Stimulated activated CD8-positive, alpha-beta memory T cell treated with anti-CD3 and anti-CD28 coated beads, Interleukin-12 subunit alpha, Interleukin-12 subunit beta, amount 100 ng/mL, for 24 hours (primary cell): ENCODE measurements at regions not wholly inside any gene's neighbourhood (a gene's known extent, or its start where the extent isn't known, plus 50 kb on each side); places are given as distances from the start of the nearest gene placed in this dataset.

Experiments used
- DNase-seq: peaks from one replicate; pipeline ENCODE4 v3.0.0-alpha.2; 2020; ENCODE audit errors: extremely low read depth

DNA sequence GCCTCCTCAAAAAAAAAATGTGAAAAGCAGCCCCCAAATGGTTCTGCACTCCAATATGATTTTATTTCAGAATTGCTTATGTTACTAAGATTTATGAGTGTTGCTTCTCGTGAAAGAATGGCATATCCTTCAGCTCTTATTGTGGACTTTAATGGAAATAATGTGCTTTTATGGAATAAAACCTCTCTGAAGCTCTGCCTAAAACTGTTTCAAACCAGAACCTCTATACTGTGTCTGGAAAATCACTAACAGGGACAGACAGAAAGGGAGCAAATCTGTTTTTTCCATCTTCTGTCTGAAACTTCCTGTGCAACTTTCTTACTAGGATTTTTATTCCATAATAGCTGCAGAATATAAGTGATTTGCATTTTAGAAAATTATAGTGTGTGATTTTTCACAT is 493.1 kb downstream of the ANKRD50 start:
- DNase-seq, result no peak

DNA sequence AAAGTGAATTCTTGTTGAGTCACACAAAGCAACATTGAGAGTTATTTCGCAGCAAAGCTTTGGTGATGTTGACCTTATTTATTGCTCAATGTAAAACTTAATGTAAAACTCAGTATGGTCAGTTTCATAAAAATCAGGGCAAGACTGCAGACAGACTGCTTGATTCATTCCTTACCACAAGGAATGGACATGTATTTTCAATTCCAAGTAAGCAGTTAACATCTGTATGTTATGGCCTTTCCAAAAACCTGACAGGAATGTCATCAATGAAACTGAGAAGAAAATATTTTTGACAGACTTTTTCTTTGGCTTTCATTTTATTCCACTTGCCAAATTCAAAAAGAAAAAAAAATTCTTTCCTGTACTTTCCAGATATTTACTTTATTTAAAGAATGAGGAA is 488.3 kb downstream of the ANKRD50 start:
- no peak for DNase-seq

DNA sequence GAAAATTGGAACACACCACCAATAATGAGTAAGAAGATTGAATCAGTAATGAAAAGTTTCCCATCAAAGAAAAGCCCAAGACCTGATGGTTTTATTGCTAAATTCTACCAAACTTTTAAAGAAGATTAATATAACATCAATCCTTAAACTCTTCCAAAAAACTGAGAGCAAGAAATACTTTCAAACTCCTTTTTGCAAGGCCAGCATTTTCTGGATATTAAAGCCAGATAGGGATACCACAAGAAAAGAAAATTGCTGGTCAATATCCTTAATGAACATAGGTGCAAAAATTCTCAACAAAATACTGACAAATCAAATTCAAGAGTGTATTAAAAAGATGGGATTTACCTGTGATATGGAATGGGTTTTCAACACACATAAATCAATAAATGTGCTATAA is 484.6 kb downstream of the ANKRD50 start:
- DNase-seq, result no peak

DNA sequence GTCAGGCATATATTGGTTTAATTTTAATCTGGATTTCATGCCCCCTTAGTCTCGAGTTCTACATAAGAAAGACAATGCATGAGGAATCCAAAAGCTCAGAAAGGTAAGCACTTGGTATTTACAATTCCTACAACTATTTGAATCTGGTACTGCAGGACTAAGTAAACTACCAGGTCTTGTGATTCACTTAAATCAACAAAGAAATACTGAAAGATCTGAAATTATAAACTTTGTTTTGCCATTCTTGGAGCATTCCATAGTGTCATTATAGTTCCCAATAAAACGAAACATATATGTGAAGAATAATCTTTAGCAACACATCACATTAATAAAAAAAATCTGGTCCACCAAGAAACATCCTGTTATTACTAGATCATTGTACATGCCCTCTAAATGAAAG is 482.3 kb downstream of the ANKRD50 start:
- DNase-seq, result no peak

DNA sequence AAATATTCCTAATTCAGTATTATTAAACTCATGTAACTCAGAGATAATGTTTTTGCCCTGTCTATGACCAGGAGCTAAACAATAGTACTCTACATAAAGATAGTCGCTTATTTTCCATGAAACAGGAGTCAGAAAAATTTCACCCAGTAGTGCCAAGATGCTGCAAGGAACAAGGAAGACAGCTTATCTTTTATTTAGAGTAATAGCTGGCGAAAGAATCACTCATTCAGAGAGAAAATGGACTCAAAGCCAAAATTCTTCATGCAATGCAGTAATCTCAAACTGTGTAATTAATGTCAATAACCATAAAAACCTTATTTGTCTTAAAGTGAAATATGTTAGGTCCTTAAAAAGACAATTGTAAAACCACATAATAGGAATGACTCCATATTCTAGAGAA is 477.8 kb downstream of the ANKRD50 start:
- DNase-seq, result no peak

DNA sequence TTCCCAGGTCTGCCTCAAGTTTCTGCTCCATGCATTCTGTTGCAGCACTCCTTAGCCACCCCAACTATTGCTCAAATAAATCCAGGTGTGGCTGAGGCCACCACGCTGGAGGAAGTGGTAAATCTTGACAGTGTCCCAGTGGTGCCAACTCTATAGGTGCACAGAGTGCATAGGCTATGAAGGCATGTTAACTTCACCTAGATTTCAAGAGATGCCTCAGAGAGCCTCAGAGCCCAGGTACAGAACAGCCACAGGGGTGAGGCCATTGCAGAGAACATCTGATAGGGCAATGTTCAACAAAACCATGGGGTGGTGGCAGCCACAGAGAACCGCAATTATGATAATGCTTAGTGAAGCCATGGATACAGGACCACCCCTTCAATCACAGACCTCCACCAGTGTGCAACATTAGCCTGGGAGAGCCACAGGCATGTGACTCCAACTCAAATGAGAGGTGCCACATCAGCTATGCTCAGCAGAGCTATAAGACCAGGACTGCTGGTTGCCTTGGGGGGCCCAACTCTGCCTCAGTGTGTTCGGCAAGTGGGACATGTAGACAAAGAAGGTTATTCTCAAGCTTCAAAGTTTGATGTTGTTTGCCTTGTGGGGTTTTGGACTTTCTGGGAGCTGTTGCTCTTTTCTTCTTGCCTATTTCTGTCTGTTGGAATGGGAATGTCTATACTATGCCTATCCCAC is 468.7 kb downstream of the ANKRD50 start:
- no peak for DNase-seq

DNA sequence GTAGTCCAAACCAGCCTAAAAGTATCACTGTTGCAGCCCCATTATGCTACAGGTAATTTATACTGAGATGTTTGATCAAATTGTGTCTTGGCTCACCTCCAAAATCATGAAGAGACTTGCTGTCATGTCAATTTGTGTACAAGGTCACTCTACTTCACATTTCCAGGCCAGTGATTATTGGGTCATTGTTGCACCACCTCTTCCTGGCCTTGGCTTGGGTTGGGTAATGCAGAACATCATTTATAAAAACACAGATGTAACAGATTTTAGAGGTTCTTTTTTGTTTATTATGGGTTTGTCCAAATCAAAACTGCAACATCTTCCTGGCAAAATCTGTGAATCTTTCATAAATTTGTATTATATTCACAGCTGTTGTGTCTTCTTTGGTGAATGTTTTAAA is 459.5 kb downstream of the ANKRD50 start:
- no peak for DNase-seq

DNA sequence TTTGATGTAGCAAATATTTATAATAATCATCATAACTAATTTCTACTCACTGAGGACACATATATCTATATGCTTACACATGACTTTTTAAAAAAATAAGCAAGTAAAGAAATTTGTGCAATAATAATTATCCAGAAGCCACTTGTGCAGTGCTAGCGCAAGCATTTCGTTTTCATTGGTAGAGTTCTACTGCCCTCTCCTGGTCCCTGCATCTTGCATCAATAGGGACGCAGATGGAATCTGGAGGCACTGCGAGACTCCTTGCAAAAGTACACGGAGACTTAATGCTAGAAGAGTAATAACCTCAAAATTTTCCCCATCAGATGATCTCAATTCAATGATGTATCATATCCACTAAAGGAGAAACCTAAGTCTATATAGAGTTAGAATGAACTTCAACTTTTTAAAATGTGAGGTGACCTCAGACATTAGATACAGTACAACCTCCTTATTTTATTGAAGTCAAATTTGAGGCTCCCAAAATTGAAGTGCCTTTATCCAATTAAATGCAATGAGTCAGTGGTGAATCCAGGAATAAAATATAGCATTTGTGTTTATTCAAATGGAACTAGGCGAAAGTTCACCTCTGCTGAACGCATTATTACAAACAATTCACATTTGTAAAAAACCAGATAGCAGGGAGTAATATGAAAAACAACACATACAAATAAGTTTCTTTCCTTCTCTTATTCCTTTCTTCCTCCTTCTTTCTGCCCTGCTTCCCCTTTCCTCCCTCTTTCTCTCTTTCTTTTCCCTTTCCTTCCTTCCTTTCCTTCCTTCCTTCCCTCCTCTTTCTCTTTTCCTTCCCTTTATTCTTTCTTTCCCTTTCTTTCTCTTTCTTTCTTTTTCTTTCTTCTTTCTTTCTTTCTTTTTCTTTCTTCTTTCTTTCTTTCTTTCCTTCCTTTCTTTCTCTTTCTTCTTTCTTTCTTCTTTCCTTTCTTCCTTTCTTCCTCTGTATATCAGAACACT is 450.0 kb downstream of the ANKRD50 start:
- no peak for DNase-seq

DNA sequence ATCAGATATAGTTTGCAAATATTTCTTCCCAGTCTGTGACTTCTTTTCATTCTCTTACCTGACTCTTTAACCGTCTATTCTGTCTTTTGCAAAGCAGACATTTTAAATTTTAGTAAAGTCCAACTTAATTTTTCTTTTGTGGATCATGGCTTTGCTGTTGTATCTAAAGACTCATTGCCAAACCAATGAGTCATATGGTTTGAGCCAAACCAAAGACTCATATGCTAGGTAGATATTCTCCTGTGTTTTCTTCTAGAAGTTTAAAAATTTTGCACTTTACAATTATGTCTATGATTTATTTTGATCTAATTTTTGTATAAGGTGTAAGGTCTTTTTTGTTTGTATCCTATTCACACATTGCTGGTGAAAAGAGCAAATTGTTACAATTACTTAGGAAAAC is 446.8 kb downstream of the ANKRD50 start:
- no peak for DNase-seq

DNA sequence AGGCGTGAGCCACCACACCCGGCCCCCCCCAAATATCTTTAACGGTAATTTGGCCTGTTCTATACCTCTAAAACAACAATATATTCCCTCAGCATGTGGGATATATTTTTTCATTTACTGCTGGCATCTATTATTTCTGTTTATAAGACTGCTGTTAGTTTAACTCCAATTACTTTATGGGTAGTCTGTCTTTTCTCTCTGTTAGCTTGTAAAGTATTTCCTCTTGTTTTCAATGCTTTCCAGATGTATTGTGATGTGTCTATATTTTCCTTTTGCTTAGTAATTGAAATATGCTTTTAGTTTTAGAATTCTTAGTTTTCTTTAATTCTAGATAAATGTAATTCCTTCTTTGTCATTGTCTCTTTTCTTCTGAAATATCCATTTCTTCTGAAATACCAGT is 445.8 kb downstream of the ANKRD50 start:
- DNase-seq, result no peak

DNA sequence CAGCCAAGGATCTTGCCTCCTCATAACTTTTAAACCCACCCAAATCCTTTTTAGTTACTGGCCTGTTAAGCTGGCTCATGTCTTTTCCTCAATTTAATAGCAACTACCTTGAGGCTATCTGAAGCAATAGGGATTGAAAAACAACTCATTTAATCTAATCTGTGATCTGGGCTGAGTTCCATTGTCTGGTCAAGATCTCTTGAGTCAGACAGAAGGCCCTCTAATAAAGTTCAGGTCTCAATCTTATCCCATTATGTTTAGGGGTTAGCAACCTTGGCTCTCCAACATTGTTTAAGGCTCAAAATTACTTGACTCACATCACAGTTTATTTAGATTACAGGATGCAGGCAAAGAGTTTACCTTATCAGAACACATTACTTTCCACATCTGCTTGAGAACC is 436.1 kb downstream of the ANKRD50 start:
- no peak for DNase-seq

DNA sequence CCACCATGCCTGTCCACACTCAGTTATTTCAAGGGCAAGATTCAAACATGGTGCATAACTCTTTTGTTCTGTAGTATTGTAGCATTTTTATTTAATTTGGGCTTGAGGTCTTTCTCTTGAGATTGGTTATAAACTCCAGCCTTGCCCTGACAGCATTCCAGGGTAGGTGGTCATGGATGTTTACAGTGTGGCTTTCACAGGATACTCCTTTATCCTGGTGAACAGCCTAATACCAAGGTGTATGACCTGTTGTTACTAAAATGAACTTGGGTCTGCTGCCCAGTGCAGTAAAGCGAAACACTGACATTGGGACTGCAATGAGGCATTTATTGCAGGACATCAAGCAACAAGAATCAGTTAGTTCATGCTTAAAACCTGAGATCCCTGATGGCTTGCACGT is 434.8 kb downstream of the ANKRD50 start:
- no peak for DNase-seq

DNA sequence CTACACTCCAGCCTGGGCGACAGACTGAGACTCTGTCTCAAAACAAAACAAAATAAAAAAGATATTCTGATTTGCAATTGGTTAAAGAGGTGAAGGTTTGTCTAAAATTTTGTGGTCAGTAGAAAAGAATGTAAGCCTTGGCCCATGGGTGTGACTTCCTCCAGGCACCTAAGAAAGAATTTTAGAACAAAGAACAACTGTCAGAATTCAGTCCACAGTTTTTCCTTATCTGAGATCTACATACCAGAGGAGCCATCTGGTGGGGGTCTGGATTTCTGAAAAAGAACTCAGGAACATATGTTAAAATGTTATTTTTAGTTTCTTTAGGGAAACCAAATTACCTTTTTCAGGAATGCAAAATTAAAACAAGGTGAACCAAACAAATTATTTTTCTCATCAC is 434.1 kb downstream of the ANKRD50 start:
- DNase-seq, result no peak

DNA sequence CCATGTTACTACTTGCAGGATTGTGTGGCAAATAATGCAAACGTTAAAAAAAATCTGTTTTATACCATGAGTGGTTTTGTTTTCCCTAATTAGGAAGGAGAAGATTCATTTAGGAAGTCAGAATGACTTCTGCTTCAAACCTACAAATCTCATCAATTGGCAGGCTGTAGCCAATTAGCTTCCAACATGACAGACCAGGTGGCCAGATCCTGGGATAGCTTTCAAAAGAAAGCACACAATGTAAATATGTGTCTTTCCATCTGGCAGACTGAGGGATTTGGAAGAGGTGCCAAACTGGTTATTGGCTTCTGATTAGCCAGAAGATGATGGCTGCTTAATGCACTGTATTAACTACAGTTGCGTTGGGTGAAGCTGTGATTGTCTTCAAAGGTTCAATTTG is 432.8 kb downstream of the ANKRD50 start:
- DNase-seq, result no peak

DNA sequence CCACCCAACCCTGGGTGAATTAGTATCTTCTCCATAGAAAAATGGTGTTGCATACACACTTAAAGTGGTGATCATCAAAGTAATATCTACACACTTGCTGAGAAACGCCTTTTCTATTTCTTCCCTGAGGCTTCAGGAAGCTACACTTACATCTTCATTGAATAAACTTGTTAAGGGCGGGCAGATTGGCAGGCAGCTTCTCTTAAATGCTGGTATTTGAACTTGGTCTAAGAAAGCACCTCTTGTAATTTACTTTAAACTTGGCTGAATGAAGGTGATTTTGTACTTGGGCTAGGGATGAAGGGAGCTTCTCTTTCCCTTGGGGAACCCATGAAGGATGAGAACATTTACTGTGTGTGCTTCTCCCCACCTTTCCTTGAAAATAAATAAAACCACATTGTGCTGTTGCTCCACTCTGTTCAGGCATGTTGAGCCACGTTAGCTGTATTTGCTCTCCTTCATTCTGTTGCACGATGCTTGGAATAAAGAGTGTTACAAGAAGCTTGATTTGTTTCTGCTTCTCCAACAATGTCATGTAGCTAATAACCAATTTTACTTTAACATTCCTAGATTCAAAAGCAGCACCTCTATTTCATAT is 430.1 kb downstream of the ANKRD50 start:
- no peak for DNase-seq

DNA sequence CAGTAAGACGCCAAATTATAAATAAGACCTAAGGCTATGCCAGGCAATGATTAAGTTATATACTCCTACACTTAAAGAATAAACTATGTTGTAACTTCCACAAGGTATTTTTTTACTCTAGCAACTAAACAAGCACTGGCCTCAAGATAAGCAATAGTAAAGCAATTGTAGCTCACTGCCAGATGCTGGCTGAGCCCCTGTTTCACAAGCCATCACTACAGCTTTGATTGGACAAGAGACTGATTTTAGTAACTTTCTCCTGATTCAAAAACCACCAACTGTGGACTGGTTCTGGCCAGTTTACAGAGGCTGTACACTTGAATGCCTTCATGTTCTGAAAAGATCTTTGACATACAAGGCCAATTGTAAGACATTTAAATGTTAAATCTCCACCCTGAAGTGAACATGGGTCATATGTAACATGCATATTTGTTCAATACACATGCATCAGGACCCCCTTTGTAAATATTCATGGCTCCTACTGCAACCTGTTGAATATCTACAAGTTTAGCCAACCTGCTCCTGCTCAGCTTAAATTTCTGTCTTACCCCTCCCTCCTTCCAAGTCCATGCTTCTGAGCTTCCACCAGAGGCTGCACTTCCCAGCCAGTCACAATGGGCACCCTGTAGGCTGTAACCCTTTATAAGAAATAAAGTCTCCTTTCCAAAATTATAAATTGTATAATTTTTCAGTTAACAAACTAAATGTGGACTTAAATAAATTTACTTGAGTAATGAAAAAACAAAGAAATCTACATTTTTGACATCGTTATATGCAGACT is 423.6 kb downstream of the ANKRD50 start:
- DNase-seq, result no peak

DNA sequence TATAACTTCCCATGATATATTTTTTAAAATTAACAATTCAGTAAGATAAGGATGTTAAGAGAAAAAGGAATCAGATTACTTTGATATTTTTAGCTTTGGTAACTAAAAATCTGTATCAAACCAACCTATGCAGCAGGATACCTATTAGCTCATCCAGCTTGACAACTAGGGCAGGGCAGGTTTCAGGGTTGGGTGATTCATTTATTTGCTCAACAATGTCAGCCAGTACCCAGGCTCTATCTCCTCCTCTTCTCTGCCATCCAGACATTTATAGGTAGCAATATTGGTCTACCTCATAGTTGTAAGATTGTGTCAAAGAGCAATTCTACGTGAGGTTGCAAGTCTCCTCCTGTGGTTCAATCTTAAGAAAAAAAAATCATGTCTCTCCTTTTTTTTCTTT is 421.9 kb downstream of the ANKRD50 start:
- no peak for DNase-seq

DNA sequence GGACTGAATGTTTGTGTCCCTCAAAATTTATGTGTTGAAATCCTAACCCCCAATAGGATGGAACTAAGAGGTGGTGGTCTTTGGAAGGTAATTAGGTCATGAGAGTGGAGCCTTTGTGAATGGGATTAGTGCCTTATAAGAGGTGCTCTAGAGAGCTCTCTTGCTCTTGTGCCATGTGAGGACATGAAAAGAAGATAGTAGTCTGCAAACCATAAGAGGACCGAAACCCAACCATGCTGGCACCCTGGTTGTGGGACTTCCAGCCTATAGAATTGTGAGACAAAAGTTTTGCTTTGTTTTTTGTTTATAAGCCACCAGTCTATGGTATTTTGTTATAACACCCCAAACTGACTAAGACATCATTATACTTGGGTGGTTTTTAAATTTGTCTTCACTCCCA is 417.1 kb downstream of the ANKRD50 start:
- DNase-seq, result no peak

DNA sequence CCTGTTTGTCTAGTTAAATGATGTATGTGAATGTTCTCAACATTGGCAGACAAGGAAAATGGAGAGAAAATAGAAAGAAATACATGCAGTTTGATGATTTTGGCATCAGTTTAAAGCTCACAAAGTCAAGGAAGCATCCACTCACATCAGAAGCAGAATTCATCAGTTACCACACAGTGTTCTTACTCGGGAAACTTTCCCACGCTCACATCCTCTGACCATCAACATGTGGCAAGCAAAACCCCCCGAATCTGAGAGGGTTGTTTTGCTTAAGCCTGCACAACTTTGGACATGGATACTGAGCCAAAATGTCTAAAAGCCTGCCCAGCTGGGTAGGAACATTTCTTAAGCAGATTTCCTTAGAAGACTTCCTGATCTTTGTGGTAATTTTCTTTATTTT is 407.6 kb downstream of the ANKRD50 start:
- no peak for DNase-seq

DNA sequence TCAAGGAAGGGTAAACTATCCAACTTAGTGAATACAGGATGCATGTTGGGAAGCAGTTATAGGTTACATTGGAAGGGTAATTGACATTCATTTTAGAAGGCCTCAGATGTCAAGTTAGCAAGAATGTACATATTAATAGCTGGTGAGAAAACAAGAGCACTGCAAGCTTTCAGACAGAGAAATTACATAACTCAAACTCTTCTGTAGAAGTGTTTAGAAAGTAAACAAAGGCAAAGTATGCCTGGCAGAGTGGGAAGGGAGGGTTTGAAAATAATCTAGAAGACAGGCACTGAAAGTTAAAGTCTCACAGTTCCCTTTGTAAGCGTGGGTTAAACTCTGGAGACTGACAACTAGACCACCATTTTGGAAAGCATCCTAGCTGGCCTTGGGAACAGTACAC is 406.2 kb downstream of the ANKRD50 start:
- no peak for DNase-seq

DNA sequence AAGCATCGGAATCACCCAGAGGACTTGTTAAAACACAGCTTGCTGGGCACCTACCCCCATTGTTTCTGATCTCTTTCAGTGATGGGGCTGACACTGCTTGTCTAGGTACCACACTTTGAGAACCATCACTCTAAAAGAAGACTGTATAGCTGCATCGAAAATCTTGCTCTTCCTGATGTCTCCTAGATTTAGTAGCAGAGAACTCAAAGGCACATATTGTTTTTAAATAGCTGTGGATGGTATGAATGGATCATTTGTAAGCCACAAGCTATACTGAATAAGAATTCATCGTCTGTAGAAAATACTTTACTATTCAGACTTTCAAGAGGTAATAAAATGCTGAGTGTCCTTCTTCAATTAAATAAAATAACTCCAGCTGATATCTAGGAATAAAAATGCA is 405.4 kb downstream of the ANKRD50 start:
- no peak for DNase-seq

DNA sequence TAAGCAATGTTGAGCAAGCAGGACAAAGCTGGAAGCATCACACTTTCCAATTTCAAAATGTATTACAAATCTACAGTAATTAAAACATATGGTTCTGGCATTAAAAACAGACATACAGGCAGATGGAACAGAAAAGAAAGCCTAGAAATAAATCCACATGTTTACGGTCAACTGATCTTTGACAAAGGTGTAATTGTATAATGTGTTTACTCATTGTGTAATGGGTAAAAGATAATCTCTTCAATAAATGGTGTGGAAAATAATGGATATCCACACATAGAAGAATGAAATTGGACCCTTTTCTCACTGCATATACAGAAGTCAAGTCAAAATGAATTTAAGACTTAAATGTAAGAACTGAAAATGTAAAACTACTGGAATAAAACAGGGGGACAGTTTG is 394.2 kb downstream of the ANKRD50 start:
- DNase-seq, result no peak
